Omental fat pad (tissue), 3 donors: ENCODE measurements at regions not wholly inside any gene's neighbourhood (a gene's known extent, or its start where the extent isn't known, plus 50 kb on each side); places are given as distances from the start of the nearest gene placed in this dataset.
A peak's percentile ranks its signal among the peaks of the same experiment; 100 is the strongest.
"Not testable (repeated sequence)": the region's sequence is repeated elsewhere in the genome, so short reads cannot be mapped to it uniquely, and the experiment has no call there.

Experiments
- ATAC-seq: fragments of 150-250 bp; one replicate; pipeline ENCODE4 v1.9.1; 2016; ENCODE audit warnings: mild to moderate bottlenecking, moderate library complexity; ENCODE audit not compliant: low FRiP score
- DNase-seq: peaks from one replicate; pipeline ENCODE4 v3.0.0-alpha.2; 2019; ENCODE audit warnings: low spot score
- CTCF ChIP-seq, 3 donors: fragments of 450-650 bp; IDR thresholded peaks; one replicate each; pipeline ENCODE4 v1.5.1; 2016 to 2017; ENCODE audit warnings: antibody characterized with exemption in 3 of 3, mild to moderate bottlenecking in 3 of 3, moderate library complexity in 2 of 3

GRCh38 chr17:27365329-27365945 is 71.5 kb downstream of the WSB1 start:
- not testable (repeated sequence) for DNase-seq, ATAC-seq

- no peak for ATAC-seq
- no peak for TF ChIP-seq CTCF (IDR thresholded peaks at IDR 0.05)
- DNase-seq: no peak
Observed at GRCh38 chr17:27366437-27366836, 72.5 kb downstream of the WSB1 start.

GRCh38 chr17:27367121-27367981 is 73.4 kb downstream of the WSB1 start:
- DNase-seq: no peak
- ATAC-seq: peak; percentile 54
- no peak for TF ChIP-seq CTCF (IDR thresholded peaks at IDR 0.05)

GRCh38 chr17:27368151-27368795 is 74.4 kb downstream of the WSB1 start:
- no peak for ATAC-seq
- TF ChIP-seq CTCF (IDR thresholded peaks at IDR 0.05): no peak
- no peak for DNase-seq

GRCh38 chr17:27368980-27369379 is 75.1 kb downstream of the WSB1 start:
- ATAC-seq: no peak
- no peak for TF ChIP-seq CTCF (IDR thresholded peaks at IDR 0.05)
- DNase-seq: no peak

- ATAC-seq (no peak), DNase-seq (no peak)
- TF ChIP-seq CTCF (IDR thresholded peaks at IDR 0.05): no peak
Observed at GRCh38 chr17:27370776-27371175, 76.9 kb downstream of the WSB1 start.

- DNase-seq, ATAC-seq: not testable (repeated sequence)
Observed at GRCh38 chr17:27373695-27374094, 79.8 kb downstream of the WSB1 start.
